Esophagus squamous epithelium (tissue), 5 donors: ENCODE measurements at regions not wholly inside any gene's neighbourhood (a gene's known extent, or its start where the extent isn't known, plus 50 kb on each side); places are given as distances from the start of the nearest gene placed in this dataset.

Experiments used
- DNase-seq: peaks from one replicate; lab custom pipeline; 2025; lab: John Stamatoyannopoulos, UW
- H3K27ac ChIP-seq, 4 donors: fragments of 200-600 bp; sonication (generic); one replicate each; pipeline ENCODE4 v1.5.1; 2016 to 2019; ENCODE audit warnings: mild to moderate bottlenecking in 1 of 4
- H3K27me3 ChIP-seq, 4 donors: fragments of 200-600 bp; sonication (generic); 1 replicate in 3 of 4; 2 replicates in 1 of 4; pipeline versions ENCODE4 v1.5.1 to v1.6.0; 2017 to 2021; ENCODE audit warnings: antibody characterized with exemption in 1 of 4
- H3K36me3 ChIP-seq, 3 donors: fragments of 200-600 bp; sonication (generic); one replicate each; pipeline ENCODE4 v1.5.1; 2016 to 2019
- H3K4me1 ChIP-seq, 3 donors: fragments of 200-600 bp; sonication (generic); one replicate each; pipeline ENCODE4 v1.5.1; 2017 to 2019
- H3K4me3 ChIP-seq, 4 donors: fragments of 200-600 bp; sonication (generic); 1 replicate in 3 of 4; 2 replicates in 1 of 4; pipeline ENCODE4 v1.5.1; 2016 to 2019; ENCODE audit warnings: mild to moderate bottlenecking in 2 of 4, moderate library complexity in 1 of 4
- H3K9me3 ChIP-seq, 3 donors: fragments of 200-600 bp; sonication (generic); one replicate each; pipeline ENCODE4 v1.5.1; 2016 to 2019
- POLR2A ChIP-seq, 4 donors: fragments of 450-650 bp; IDR thresholded peaks; one replicate each; pipeline ENCODE4 v1.6.1; 2017; ENCODE audit warnings: antibody characterized with exemption in 4 of 4, mild to moderate bottlenecking in 4 of 4, moderate library complexity in 3 of 4
- WGBS, 2 donors: methylation state at CpG; one replicate each; pipeline ENCODE4 v1.1.5; 2018; 5-methylcytosine and 5-hydroxymethylcytosine counted together
- intact Hi-C: fragments of 100-400 bp; cut with DNase I; formaldehyde crosslinking; loops from one replicate; pipeline ENCODE4 v1.15.0; 2022
- TF ChIP-seq, protein P1 (sequence below), 6 experiments: fragments of 450-650 bp in 4 of 6; fragments of 200-600 bp in 2 of 6; sonication (generic) in 2 of 6; IDR thresholded peaks; one replicate each; pipeline ENCODE4 v1.5.1; 2016 to 2019; ENCODE audit warnings: antibody characterized with exemption in 6 of 6, mild to moderate bottlenecking in 4 of 6, moderate library complexity in 4 of 6
- donor health status: DM: yes; HTN: yes; CAD: no.

DNA sequence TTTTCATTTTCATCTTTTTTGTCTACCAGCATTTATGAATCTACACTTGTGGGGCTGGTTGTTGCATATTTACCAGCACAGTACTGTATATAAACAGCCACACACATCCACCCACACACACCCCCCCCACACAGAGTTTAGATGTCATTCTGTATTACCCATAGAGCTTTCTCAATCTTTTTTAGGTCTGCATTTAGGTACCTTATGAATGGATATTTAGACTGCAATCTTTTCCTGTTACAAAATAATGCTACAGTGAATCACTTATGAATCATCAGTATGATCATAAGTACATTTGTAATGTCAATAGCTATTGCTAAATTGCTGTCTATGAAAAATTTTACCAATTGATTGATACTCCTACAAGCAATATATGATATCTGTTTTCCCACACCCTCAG, 67.3 kb upstream of the STK38L start:
- Histone ChIP-seq H3K36me3 (no peaks in the 10 kb centered on the region), H3K4me1 (peaks cover 10 to 44% (median 23%) of the 10 kb centered on the region in 3 donors), H3K4me3 (no peak overlapping the region), H3K9me3 (no peaks in the 10 kb centered on the region), H3K27me3 (no peaks in the 10 kb centered on the region), H3K27ac (peak overlapping the region in 3 of 4 donors; percentile 1 to 59 (median 27))
- intact Hi-C loops, result no loop called here
- TF ChIP-seq POLR2A (IDR thresholded peaks at IDR 0.05), result no peak
- TF ChIP-seq, protein P1, sequence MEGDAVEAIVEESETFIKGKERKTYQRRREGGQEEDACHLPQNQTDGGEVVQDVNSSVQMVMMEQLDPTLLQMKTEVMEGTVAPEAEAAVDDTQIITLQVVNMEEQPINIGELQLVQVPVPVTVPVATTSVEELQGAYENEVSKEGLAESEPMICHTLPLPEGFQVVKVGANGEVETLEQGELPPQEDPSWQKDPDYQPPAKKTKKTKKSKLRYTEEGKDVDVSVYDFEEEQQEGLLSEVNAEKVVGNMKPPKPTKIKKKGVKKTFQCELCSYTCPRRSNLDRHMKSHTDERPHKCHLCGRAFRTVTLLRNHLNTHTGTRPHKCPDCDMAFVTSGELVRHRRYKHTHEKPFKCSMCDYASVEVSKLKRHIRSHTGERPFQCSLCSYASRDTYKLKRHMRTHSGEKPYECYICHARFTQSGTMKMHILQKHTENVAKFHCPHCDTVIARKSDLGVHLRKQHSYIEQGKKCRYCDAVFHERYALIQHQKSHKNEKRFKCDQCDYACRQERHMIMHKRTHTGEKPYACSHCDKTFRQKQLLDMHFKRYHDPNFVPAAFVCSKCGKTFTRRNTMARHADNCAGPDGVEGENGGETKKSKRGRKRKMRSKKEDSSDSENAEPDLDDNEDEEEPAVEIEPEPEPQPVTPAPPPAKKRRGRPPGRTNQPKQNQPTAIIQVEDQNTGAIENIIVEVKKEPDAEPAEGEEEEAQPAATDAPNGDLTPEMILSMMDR (IDR thresholded peaks at IDR 0.05), result no peak
- no peak for DNase-seq

DNA sequence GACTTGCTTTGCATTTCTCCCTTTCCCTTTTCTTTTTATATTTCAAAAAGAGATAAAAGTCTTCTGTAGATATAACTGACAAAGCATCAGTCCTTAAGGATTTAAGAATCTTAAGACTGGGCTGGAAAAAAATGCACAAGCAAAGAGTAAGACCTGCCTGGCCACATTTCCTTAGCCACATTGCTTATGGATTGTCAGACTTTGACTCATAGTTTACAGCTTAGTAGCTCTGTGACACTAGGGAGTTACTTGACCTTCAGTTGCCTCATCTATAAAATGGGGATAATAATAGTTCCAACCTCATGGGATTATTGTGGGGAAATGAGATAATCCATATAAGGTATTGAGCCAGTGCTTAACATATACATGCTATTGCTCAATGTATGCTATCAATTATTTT, 66.4 kb upstream of the STK38L start:
- no peak for DNase-seq
- Histone ChIP-seq H3K36me3 (no peaks in the 10 kb centered on the region), H3K4me3 (no peak overlapping the region), H3K27me3 (no peaks in the 10 kb centered on the region), H3K27ac (peak overlapping the region in 3 of 4 donors; percentile 1 to 82 (median 27)), H3K4me1 (peaks cover 10 to 44% (median 23%) of the 10 kb centered on the region in 3 donors), H3K9me3 (no peaks in the 10 kb centered on the region)
- TF ChIP-seq POLR2A (IDR thresholded peaks at IDR 0.05), result no peak
- TF ChIP-seq, protein P1 (IDR thresholded peaks at IDR 0.05), result no peak
- intact Hi-C loops, result no loop called here

DNA sequence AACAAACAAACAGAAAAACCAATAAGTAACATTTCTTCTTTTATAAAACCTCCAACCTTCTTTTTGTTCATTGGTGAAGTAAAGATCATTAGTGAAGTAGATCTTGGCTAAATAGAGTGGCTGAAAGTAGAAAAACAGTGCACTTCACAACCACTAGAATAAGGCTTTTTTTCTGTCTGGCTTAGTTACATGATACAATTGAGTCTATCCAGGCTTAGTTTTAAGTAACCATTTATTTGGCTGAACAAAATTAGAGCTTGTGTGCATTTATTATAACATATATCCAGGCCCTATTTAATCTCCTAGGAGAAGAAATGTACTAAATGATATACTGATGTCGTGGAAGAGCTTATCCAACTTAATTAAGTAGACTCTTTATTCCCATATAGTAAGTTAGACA, 65.8 kb upstream of the STK38L start:
- H3K4me3 ChIP-seq, result no peak overlapping the region
- no peak for DNase-seq
- 83 to 87% methylated on average over 1 of the region's 1 CpG for WGBS, 2 donors
- H3K27me3 ChIP-seq, result no peaks in the 10 kb centered on the region
- H3K9me3 ChIP-seq, result no peaks in the 10 kb centered on the region
- peak overlapping the region in 1 of 4 donors; percentile 82 for H3K27ac ChIP-seq
- H3K36me3 ChIP-seq, result no peaks in the 10 kb centered on the region
- intact Hi-C loops, result no loop called here
- peaks cover 10 to 44% (median 23%) of the 10 kb centered on the region in 3 donors for H3K4me1 ChIP-seq
- TF ChIP-seq, protein P1 (IDR thresholded peaks at IDR 0.05), result no peak
- TF ChIP-seq POLR2A (IDR thresholded peaks at IDR 0.05), result no peak

DNA sequence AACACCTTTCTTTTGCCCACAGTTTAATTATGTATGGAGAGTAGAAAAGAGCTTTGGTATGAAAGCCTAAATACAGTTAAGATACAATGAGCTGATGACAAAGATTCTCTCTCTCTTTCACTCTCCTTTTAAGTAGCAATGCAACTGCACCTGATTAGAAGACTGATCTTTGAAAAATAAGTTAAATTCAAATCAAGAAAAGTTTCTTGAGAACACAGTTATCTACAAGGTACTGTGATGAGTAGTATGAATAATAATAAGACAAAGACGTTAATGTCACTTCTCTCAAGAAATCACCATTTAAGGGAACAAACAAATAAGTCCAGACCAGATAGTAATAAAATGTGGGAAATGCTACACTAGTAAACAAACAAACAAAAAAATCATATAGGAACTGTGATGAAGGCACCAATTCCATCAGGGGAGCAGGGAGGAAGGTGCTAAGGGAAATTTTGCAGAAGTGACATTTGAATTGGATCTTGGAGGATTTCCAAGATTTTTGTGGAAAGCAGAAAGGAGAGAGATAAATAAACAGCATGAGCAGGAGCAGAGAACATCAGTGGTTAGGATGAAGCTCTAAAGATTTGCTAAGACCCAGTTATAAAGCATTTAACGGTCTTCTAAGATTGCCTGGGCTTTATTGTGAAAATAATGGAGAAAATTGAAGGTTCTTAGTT, 65.2 kb upstream of the STK38L start:
- intact Hi-C loops, result no loop called here
- 58 to 77% methylated on average over 2 of the region's 2 CpGs for WGBS, 2 donors
- Histone ChIP-seq H3K4me1 (peaks cover 10 to 44% (median 23%) of the 10 kb centered on the region in 3 donors), H3K36me3 (no peaks in the 10 kb centered on the region), H3K27ac (peak overlapping the region in 3 of 4 donors; percentile 56 to 82 (median 78)), H3K27me3 (no peaks in the 10 kb centered on the region), H3K4me3 (no peak overlapping the region), H3K9me3 (no peaks in the 10 kb centered on the region)
- no peak for DNase-seq
- TF ChIP-seq, protein P1 (IDR thresholded peaks at IDR 0.05), result no peak
- TF ChIP-seq POLR2A (IDR thresholded peaks at IDR 0.05), result no peak

DNA sequence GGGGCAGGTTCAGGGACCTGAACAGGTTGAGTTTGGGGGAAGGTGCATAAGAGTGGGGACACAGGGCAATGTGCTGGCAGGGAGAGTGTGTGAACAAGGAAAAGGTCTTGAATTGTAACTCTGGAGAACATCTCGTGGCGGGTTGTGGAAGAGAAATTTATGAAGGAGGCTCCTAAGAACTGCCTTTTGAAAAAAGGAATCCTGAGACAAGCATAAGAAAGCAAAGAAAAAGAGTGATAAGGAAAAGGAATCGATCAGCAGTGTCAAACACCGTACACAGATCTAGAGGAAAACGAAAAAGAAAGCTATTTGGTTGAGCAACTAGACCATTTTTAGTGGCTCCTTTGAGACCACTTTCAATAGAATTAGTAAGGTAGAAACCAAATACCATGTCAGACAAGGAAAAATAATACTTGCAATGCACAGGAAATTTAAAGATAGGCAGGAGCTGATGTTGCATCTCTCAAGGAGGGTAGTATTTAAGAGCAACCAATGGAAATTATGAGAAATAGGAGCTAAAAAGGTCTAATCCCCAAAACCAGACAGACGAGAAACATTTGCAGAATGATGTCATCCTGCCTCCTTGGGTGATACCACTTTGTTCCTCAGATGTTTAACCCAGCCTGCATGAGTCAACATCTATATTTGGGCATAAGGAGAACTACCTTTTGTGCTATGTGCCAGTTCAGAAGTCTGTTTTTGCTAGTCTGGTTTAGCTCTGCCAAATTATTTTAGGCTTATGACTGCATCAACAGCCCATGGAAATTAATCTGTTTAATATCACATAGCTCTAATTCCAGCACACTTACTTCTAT, 64.5 kb upstream of the STK38L start:
- intact Hi-C loops, result no loop called here
- H3K4me3 ChIP-seq, result peak overlapping the region in 1 of 4 donors; percentile 8
- no peak for DNase-seq
- H3K36me3 ChIP-seq, result no peaks in the 10 kb centered on the region
- no peaks in the 10 kb centered on the region for H3K9me3 ChIP-seq
- 42 to 55% methylated on average over 6 of the region's 6 CpGs for WGBS, 2 donors
- peaks cover 10 to 44% (median 23%) of the 10 kb centered on the region in 3 donors for H3K4me1 ChIP-seq
- no peaks in the 10 kb centered on the region for H3K27me3 ChIP-seq
- TF ChIP-seq, protein P1 (IDR thresholded peaks at IDR 0.05), result no peak
- no peak for TF ChIP-seq POLR2A (IDR thresholded peaks at IDR 0.05)
- peak overlapping the region; percentile 7 to 82 (median 67) for H3K27ac ChIP-seq
